ENCODE measurements at regions not wholly inside any gene's neighbourhood (a gene's known extent, or its start where the extent isn't known, plus 50 kb on each side); places are given as distances from the start of the nearest gene placed in this dataset.

DNA sequence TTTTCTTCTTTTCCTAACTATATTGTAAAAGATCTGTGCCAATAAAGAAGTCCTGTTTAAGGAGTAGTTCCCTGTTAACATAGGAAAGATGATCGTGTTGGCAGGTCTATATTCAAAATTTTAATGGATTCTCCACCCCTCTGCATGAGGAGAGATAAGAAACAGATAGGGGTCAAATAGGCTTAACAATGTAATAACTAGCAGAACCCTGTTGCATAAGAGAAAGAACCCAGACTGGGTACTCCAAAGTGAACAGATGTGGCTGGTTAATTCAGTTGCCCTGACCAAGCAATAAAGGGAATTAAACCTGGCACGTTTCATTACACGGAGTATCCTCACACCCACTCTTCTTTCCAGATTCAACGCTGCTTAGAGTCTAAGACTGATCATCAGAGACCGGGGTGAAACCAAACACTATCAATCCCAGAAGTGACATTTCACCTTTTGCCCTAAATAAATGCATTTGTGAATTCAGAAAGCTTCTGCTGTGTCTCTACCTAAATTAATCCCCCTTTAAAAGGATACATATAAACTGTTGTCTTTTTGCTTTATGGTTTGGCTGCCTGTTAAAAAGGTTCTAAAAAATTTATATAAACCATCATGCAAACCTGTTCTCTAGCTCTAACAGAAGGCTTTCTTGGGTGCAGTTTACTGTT, 1276.9 kb upstream of the WWC1 start:
- 16% methylated on average over 5 of the region's 5 CpGs for WGBS (ENCODE audit: low lambda C conversion rate)
- BruUV-seq (replicated peaks): no TSS peak

More for the DNA sequence above, 1276.9 kb upstream of the WWC1 start:
- no peaks in the 10 kb centered on the region for H4K20me1 ChIP-seq (ENCODE audit: insufficient read depth, low read length)
- H3K4me2 ChIP-seq (ENCODE audit: low read depth, low read length): no peak overlapping the region
- H3K27ac ChIP-seq (ENCODE audit: extremely low read length, insufficient read depth, low read length): no peak overlapping the region
- ATAC-seq: no peak
- TF ChIP-seq ZNF350 (CRISPR knock-in tag; IDR thresholded peaks at IDR 0.05; ENCODE audit: borderline replicate concordance, low read depth) (no peak), ZNF30 (CRISPR knock-in tag; IDR thresholded peaks at IDR 0.05) (no peak), ZNF44 (CRISPR knock-in tag; IDR thresholded peaks at IDR 0.05) (no peak), RFXANK (CRISPR knock-in tag; IDR thresholded peaks at IDR 0.05) (no peak)
- TF ChIP-seq, protein P1, sequence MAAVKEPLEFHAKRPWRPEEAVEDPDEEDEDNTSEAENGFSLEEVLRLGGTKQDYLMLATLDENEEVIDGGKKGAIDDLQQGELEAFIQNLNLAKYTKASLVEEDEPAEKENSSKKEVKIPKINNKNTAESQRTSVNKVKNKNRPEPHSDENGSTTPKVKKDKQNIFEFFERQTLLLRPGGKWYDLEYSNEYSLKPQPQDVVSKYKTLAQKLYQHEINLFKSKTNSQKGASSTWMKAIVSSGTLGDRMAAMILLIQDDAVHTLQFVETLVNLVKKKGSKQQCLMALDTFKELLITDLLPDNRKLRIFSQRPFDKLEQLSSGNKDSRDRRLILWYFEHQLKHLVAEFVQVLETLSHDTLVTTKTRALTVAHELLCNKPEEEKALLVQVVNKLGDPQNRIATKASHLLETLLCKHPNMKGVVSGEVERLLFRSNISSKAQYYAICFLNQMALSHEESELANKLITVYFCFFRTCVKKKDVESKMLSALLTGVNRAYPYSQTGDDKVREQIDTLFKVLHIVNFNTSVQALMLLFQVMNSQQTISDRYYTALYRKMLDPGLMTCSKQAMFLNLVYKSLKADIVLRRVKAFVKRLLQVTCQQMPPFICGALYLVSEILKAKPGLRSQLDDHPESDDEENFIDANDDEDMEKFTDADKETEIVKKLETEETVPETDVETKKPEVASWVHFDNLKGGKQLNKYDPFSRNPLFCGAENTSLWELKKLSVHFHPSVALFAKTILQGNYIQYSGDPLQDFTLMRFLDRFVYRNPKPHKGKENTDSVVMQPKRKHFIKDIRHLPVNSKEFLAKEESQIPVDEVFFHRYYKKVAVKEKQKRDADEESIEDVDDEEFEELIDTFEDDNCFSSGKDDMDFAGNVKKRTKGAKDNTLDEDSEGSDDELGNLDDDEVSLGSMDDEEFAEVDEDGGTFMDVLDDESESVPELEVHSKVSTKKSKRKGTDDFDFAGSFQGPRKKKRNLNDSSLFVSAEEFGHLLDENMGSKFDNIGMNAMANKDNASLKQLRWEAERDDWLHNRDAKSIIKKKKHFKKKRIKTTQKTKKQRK (IDR thresholded peaks at IDR 0.05; ENCODE audit: low read length): no peak
- TF ChIP-seq, protein P2, sequence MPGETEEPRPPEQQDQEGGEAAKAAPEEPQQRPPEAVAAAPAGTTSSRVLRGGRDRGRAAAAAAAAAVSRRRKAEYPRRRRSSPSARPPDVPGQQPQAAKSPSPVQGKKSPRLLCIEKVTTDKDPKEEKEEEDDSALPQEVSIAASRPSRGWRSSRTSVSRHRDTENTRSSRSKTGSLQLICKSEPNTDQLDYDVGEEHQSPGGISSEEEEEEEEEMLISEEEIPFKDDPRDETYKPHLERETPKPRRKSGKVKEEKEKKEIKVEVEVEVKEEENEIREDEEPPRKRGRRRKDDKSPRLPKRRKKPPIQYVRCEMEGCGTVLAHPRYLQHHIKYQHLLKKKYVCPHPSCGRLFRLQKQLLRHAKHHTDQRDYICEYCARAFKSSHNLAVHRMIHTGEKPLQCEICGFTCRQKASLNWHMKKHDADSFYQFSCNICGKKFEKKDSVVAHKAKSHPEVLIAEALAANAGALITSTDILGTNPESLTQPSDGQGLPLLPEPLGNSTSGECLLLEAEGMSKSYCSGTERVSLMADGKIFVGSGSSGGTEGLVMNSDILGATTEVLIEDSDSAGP (CRISPR knock-in tag; IDR thresholded peaks at IDR 0.05; ENCODE audit: borderline replicate concordance): no peak
- TF ChIP-seq, protein P3, sequence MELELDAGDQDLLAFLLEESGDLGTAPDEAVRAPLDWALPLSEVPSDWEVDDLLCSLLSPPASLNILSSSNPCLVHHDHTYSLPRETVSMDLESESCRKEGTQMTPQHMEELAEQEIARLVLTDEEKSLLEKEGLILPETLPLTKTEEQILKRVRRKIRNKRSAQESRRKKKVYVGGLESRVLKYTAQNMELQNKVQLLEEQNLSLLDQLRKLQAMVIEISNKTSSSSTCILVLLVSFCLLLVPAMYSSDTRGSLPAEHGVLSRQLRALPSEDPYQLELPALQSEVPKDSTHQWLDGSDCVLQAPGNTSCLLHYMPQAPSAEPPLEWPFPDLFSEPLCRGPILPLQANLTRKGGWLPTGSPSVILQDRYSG (CRISPR knock-in tag; IDR thresholded peaks at IDR 0.05): no peak
- H2AFZ ChIP-seq (ENCODE audit: low read length): no peak overlapping the region
- intact Hi-C loops (cut with micrococcal nuclease; ENCODE audit: unreplicated experiment): no loop called here
- H3K4me3 ChIP-seq (replicated peaks in 1 of 3; ENCODE audit: insufficient read depth in 1 of 3, low read depth in 2 of 3, low read length in 3 of 3): no peak overlapping the region
- DNase-seq (ENCODE audit: low spot score): no peak
- H3K36me3 ChIP-seq (replicated peaks in 1 of 2; ENCODE audit: control insufficient read depth in 1 of 2, insufficient read depth in 2 of 2, low read length in 2 of 2): no peaks in the 10 kb centered on the region
- H3K79me2 ChIP-seq (ENCODE audit: insufficient read depth, low read length): no peaks in the 10 kb centered on the region
- H3K9ac ChIP-seq (ENCODE audit: insufficient read depth, low read depth, low read length): no peak overlapping the region
- in situ Hi-C loops (cut with HindIII; ENCODE audit: extremely low pct_ligation_motif_present, low pct_unique_long_range_greater_than_20kb): no loop called here
- H3K4me1 ChIP-seq (ENCODE audit: insufficient read depth, low read length): no peaks in the 10 kb centered on the region
- H3K27me3 ChIP-seq (ENCODE audit: control insufficient read depth in 1 of 2, insufficient read depth in 2 of 2, low read length in 2 of 2): no peaks in the 10 kb centered on the region
- ChIA-PET POLR2A (no interaction called here), CTCF (ENCODE audit: low intra/inter-chr PET ratio, low total read pairs) (no interaction called here)
- no peaks in the 10 kb centered on the region for H3K9me3 ChIP-seq (ENCODE audit: low read length)
- no peak for FAIRE-seq
